AG04450 (cell line): ENCODE measurements at regions not wholly inside any gene's neighbourhood (a gene's known extent, or its start where the extent isn't known, plus 50 kb on each side); places are given as distances from the start of the nearest gene placed in this dataset.

Experiments
- CTCF ChIA-PET: fragments of 300-600, 350-600 bp; formaldehyde crosslinking; extraction: SDS; loops from one replicate; lab custom pipeline; 2022; ENCODE audit warnings: antibody characterized with exemption, inconsistent platforms; lab: Charles Lee
- POLR2A ChIA-PET: fragments of 350-600 bp; formaldehyde crosslinking; extraction: SDS; loops from one replicate; lab custom pipeline; 2021; ENCODE audit warnings: antibody characterized with exemption, inconsistent platforms; lab: Yijun Ruan, JAX
- DNase-seq: peaks from one replicate; pipeline ENCODE4 v3.0.0-alpha.2; 2011; ENCODE audit warnings: low read depth, low spot score
- H3K27ac ChIP-seq: one replicate; pipeline ENCODE4 v1.5.1; 2012; ENCODE audit warnings: low read depth, low read length, control low read depth
- H3K27me3 ChIP-seq: one replicate; pipeline ENCODE4 v1.6.0; 2012; ENCODE audit warnings: low read length; ENCODE audit not compliant: control insufficient read depth, insufficient read depth
- H3K4me3 ChIP-seq: 2 replicates; pipeline ENCODE4 v1.5.1; 2011; ENCODE audit warnings: mild to moderate bottlenecking, low read depth, low read length, control low read depth
- H3K9me3 ChIP-seq: 2 replicates; pipeline ENCODE4 v1.5.1; 2012; ENCODE audit warnings: low read length; ENCODE audit not compliant: control insufficient read depth, insufficient read depth
- TF ChIP-seq, protein P1 (sequence below): IDR thresholded peaks from 2 replicates; pipeline ENCODE4 v1.5.1; 2011; ENCODE audit warnings: low read depth, low read length, control low read depth, inconsistent platforms

DNA sequence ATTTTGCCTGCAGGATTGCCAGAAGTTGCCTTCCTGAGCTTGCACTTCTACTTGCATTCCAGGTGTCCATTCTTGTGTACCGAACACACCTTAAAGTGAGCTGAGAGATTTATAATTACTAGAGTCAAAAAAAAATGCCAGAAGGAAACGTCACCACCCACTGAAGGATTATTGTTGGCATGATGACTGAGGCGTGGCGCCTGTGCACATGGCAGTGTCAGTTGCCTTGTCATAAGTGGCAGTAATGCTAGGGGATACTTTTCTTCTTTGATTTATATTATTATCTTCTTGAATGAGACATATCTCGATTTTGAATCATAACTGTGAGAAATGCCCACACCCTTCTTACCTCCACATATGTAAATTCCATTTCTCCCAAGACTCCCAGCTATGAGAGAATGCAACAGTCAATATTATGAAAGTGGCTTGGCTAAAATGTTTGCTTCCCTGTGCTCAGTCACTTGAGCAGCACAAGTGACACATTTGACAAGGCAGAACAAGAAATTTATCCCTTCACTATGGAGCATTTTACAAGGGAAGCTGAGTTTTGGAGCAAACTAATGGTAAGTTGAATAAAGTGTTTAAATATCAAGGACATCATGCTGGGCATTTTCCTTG lies 149.5 kb upstream of the SASH1 start:
- CTCF ChIA-PET, result interaction anchor here (0.6 to 3.5 kb wide), 4 partner anchors 13 to 213 kb away, joined by 3 to 25 read pairs (median 8); no protein-coding TSS in a partner anchor
- POLR2A ChIA-PET, result no interaction called here
- H3K27ac ChIP-seq, result peak overlapping the region; percentile 33
- TF ChIP-seq, protein P1, sequence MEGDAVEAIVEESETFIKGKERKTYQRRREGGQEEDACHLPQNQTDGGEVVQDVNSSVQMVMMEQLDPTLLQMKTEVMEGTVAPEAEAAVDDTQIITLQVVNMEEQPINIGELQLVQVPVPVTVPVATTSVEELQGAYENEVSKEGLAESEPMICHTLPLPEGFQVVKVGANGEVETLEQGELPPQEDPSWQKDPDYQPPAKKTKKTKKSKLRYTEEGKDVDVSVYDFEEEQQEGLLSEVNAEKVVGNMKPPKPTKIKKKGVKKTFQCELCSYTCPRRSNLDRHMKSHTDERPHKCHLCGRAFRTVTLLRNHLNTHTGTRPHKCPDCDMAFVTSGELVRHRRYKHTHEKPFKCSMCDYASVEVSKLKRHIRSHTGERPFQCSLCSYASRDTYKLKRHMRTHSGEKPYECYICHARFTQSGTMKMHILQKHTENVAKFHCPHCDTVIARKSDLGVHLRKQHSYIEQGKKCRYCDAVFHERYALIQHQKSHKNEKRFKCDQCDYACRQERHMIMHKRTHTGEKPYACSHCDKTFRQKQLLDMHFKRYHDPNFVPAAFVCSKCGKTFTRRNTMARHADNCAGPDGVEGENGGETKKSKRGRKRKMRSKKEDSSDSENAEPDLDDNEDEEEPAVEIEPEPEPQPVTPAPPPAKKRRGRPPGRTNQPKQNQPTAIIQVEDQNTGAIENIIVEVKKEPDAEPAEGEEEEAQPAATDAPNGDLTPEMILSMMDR, result no peak
- H3K27me3 ChIP-seq, result no peaks in the 10 kb centered on the region
- no peak for DNase-seq
- H3K9me3 ChIP-seq, result no peaks in the 10 kb centered on the region; the same call in 1 of the 2 replicates
- H3K4me3 ChIP-seq, result no peak overlapping the region

DNA sequence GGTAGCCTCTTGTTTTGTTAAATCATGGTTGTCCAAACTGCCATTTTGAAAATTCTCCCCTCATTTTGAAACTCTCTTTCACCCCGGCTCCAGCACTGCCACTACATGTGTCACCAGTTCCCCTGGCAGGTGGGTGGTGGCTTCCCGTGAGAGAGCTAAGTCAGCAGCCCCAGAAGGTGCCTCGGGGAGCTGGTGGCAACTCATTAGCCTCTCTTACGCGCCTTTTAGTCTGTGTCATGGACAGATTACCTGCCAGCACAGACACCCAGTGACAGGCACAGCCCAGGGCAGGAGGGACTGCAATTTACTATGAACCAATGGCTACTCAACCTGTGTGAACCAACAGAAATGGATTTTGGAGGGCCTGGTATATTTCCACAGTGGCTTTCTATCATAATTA lies 147.1 kb upstream of the SASH1 start:
- POLR2A ChIA-PET, result no interaction called here
- no peaks in the 10 kb centered on the region for H3K27me3 ChIP-seq
- no peak overlapping the region for H3K4me3 ChIP-seq
- TF ChIP-seq, protein P1, result no peak
- H3K27ac ChIP-seq, result no peak overlapping the region
- DNase-seq, result no peak
- CTCF ChIA-PET, result interaction anchor here (1.4 kb wide), 2 partner anchors 16 to 18 kb away, joined by 5 read pairs; no protein-coding TSS in a partner anchor
- no peaks in the 10 kb centered on the region; the same call in 1 of the 2 replicates for H3K9me3 ChIP-seq

DNA sequence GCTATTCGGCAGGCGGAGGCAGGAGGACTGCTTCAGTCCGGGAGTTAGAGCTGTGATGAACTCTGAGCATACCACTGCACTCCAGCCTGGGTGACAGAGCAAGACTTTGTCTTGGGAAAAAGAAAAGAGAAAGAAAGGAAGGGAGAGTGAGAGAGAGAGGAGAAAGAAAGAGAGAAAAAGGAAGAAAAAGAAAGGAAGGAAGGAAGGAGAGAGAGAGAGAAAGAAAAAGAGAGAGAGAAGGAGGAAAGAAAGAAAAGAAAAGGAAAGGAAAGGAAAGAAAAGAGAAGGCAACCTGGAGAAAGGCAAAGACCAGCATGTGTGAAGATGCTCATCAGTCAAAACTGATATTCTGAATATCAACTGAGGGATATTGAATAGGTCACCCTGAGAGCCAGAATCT lies 143.1 kb upstream of the SASH1 start:
- POLR2A ChIA-PET, result no interaction called here
- no peaks in the 10 kb centered on the region; the same call in 1 of the 2 replicates for H3K9me3 ChIP-seq
- no peaks in the 10 kb centered on the region for H3K27me3 ChIP-seq
- H3K27ac ChIP-seq, result no peak overlapping the region
- DNase-seq, result no peak
- no peak overlapping the region for H3K4me3 ChIP-seq
- TF ChIP-seq, protein P1, result no peak
- CTCF ChIA-PET, result interaction anchor here (0.6 to 2.3 kb wide), 3 partner anchors 22 to 334 kb away, joined by 3 to 10 read pairs (median 6); no protein-coding TSS in a partner anchor

- Histone ChIP-seq H3K4me3 (no peak overlapping the region), H3K9me3 (no peaks in the 10 kb centered on the region), H3K27me3 (no peaks in the 10 kb centered on the region), H3K27ac (no peak overlapping the region)
- TF ChIP-seq, protein P1, result no peak
- ChIA-PET CTCF (interaction anchor here (1.4 to 2.3 kb wide), 3 partner anchors 20 to 50 kb away, joined by 6 to 10 read pairs (median 8); no protein-coding TSS in a partner anchor), POLR2A (no interaction called here)
- DNase-seq, result no peak
Observed at GRCh38 chr6:148200293-148200692, 142.3 kb upstream of the SASH1 start.

DNA sequence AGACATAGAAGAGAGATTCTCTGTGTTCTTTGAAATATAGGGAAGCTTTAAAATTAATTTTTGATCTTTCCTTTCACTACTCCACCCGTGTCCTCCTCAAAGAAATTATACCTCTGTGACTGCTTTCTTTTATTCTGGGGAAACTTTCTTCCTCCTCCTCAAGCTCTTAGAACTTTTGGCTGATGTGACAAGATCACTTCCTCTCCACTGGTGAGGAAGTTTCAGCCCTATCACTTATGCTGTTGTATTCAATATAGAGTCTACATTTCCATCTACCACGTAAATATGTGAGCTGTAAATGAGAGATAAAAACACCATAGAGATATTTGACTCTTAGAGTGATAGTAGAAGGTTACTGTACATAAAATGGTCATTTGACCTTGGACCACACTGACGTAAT lies 141.9 kb upstream of the SASH1 start:
- no peaks in the 10 kb centered on the region for H3K27me3 ChIP-seq
- POLR2A ChIA-PET, result no interaction called here
- CTCF ChIA-PET, result interaction anchor here (1.0 to 2.3 kb wide), 3 partner anchors 20 to 24 kb away, joined by 3 to 10 read pairs (median 8); no protein-coding TSS in a partner anchor
- no peak for DNase-seq
- H3K4me3 ChIP-seq, result no peak overlapping the region
- TF ChIP-seq, protein P1, result no peak
- H3K9me3 ChIP-seq, result no peaks in the 10 kb centered on the region
- no peak overlapping the region for H3K27ac ChIP-seq
